H1 (cell line): ENCODE measurements at regions not wholly inside any gene's neighbourhood (a gene's known extent, or its start where the extent isn't known, plus 50 kb on each side); places are given as distances from the start of the nearest gene placed in this dataset.

Source experiments
- CHD1 ChIP-seq: IDR thresholded peaks from 2 replicates; pipeline ENCODE4 v1.6.1; 2012; ENCODE audit warnings: low read depth, low read length, improper control_type of control experiment
- JUN ChIP-seq: IDR thresholded peaks from 2 replicates; pipeline ENCODE4 v1.6.1; 2011; ENCODE audit warnings: low read depth, mild to moderate bottlenecking, improper control_type of control experiment, low read length
- SAP30 ChIP-seq: fragments of 300-600 bp; sonication (generic); IDR thresholded peaks from 2 replicates; pipeline ENCODE4 v1.7.1; 2012; ENCODE audit warnings: low read length, moderate library complexity, mild to moderate bottlenecking, inconsistent platforms; ENCODE audit not compliant: insufficient read depth, insufficient replicate concordance

DNA sequence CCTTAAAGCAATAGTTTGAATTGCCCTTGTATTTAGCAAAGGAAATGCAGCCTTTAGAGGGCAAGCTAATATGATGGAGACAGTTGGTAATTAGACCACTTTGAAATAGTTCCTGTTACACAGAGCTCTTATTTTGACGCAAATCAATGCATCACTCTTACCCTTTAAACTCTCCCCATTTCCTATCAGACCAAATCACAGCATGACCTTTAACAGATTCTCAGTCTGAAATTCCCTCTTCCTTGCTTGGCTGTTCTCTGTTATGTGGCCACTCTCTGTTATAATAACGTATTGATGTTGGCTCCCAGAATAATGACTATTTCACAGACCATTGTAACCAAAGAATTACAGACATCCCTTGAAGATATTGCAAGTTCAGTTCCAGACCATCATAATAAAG, 66.9 kb upstream of the NGF start (continued):
- no peak for TF ChIP-seq JUN
- TF ChIP-seq SAP30, result no peak
- TF ChIP-seq CHD1, result no peak
